ENCODE measurements at regions not wholly inside any gene's neighbourhood (a gene's known extent, or its start where the extent isn't known, plus 50 kb on each side); places are given as distances from the start of the nearest gene placed in this dataset.
A peak's percentile ranks its signal among the peaks of the same experiment; 100 is the strongest.

DNA sequence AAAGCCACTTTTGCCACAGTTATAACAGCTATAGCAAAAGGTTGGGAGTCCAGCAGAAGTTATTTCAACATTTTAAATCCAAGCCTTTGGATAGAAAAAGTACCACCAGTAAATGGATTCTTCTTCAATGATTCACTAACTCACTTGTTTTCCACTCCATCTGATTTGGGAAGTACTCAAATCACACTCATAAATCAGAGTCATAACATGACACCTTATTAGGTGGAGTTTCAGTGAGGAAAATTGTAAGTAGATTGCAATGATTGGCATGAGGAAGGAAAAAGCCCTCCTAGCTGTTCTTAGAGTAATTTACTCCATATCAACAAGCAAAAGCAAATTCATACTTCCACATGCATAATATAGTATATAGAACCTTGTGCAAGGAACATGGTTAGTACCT, 132.9 kb downstream of the NR4A2 start:
- Histone ChIP-seq H3K9me3 (ENCODE audit: control insufficient read depth, low read depth, low read length) (no peaks in the 10 kb centered on the region), H3K4me1 (ENCODE audit: control insufficient read depth, insufficient read depth, low read length) (no peaks in the 10 kb centered on the region), H3K4me3 (ENCODE audit: low read length) (no peak overlapping the region), H3K27me3 (ENCODE audit: control insufficient read depth, insufficient read depth, low read length) (no peaks in the 10 kb centered on the region), H3K27ac (ENCODE audit: low read length) (no peak overlapping the region), H3K36me3 (ENCODE audit: control insufficient read depth, insufficient read depth, low read length) (no peaks in the 10 kb centered on the region)
- peak in 1 of 2 donors; percentile 8 for DNase-seq

GRCh38 chr2:156196031-156196430, 136.5 kb downstream of the NR4A2 start:
- DNase-seq = no peak
- no peaks in the 10 kb centered on the region for H3K36me3 ChIP-seq (ENCODE audit: control insufficient read depth, insufficient read depth, low read length)
- no peak overlapping the region for H3K4me3 ChIP-seq (ENCODE audit: low read length)
- H3K27ac ChIP-seq (ENCODE audit: low read length) = no peak overlapping the region
- no CpG with 5 or more reads among the region's 1 CpG for WGBS (ENCODE audit: insufficient coverage, low lambda C conversion rate)
- H3K27me3 ChIP-seq (ENCODE audit: control insufficient read depth, insufficient read depth, low read length) = no peaks in the 10 kb centered on the region
- H3K4me1 ChIP-seq (ENCODE audit: control insufficient read depth, insufficient read depth, low read length) = no peaks in the 10 kb centered on the region
- H3K9me3 ChIP-seq (ENCODE audit: control insufficient read depth, low read depth, low read length) = no peaks in the 10 kb centered on the region

GRCh38 chr2:156192468-156192867, 140.1 kb downstream of the NR4A2 start:
- DNase-seq = no peak
- Histone ChIP-seq H3K9me3 (ENCODE audit: control insufficient read depth, low read depth, low read length) (no peaks in the 10 kb centered on the region), H3K36me3 (ENCODE audit: control insufficient read depth, insufficient read depth, low read length) (no peaks in the 10 kb centered on the region), H3K27ac (ENCODE audit: low read length) (no peak overlapping the region), H3K27me3 (ENCODE audit: control insufficient read depth, insufficient read depth, low read length) (no peaks in the 10 kb centered on the region), H3K4me3 (ENCODE audit: low read length) (no peak overlapping the region), H3K4me1 (ENCODE audit: control insufficient read depth, insufficient read depth, low read length) (no peaks in the 10 kb centered on the region)

DNA sequence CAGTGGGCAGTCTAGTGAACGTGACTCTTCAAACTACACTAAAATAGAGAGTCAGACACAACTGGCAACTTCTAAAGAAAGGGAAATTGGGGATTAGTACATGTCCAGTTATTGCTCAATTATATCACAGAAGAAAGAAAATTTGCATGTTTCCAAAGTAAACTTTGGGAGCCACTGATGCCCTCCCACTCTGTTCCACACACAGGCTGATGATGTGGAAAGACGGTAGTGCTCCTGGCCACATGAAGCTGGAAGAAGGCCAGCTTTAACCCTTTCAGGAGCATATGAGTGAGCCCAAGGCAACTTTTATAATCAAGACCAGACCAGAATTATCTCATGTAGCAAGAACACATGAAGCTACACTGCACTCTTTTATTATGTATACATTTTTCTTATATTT, 141.0 kb downstream of the NR4A2 start:
- H3K36me3 ChIP-seq (ENCODE audit: control insufficient read depth, insufficient read depth, low read length) = no peaks in the 10 kb centered on the region
- H3K27ac ChIP-seq (ENCODE audit: low read length) = no peak overlapping the region
- H3K27me3 ChIP-seq (ENCODE audit: control insufficient read depth, insufficient read depth, low read length) = no peaks in the 10 kb centered on the region
- no peaks in the 10 kb centered on the region for H3K4me1 ChIP-seq (ENCODE audit: control insufficient read depth, insufficient read depth, low read length)
- no peak for DNase-seq
- no peaks in the 10 kb centered on the region for H3K9me3 ChIP-seq (ENCODE audit: control insufficient read depth, low read depth, low read length)
- WGBS (ENCODE audit: insufficient coverage, low lambda C conversion rate) = no CpG with 5 or more reads among the region's 2 CpGs
- no peak overlapping the region for H3K4me3 ChIP-seq (ENCODE audit: low read length)

DNA sequence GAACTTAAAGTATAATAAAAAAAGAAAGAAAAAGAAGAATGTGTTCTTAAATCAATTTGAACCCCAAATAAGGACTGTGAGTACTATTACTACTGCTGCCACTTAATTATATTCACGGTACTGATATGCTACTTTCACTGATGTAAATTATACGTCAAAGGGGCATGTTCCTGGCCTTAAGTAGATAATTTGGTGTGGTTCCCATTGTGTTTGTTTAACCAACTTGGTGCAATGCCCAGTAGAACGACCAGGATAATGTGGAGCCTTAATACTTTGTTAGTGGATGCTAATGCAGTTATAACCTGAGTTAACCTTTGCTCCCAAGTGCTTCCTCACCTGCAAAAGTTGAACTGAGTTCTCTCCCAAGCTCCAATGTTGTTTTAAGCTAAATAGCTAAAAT, 142.0 kb downstream of the NR4A2 start:
- WGBS (ENCODE audit: insufficient coverage, low lambda C conversion rate) = 40% methylated on average over 1 of the region's 3 CpGs
- peak in 1 of 2 donors; percentile 39 for DNase-seq
- Histone ChIP-seq H3K27ac (ENCODE audit: low read length) (no peak overlapping the region), H3K36me3 (ENCODE audit: control insufficient read depth, insufficient read depth, low read length) (no peaks in the 10 kb centered on the region), H3K9me3 (ENCODE audit: control insufficient read depth, low read depth, low read length) (no peaks in the 10 kb centered on the region), H3K4me3 (ENCODE audit: low read length) (no peak overlapping the region), H3K4me1 (ENCODE audit: control insufficient read depth, insufficient read depth, low read length) (no peaks in the 10 kb centered on the region), H3K27me3 (ENCODE audit: control insufficient read depth, insufficient read depth, low read length) (no peaks in the 10 kb centered on the region)

GRCh38 chr2:156189584-156189983, 142.9 kb downstream of the NR4A2 start:
- Histone ChIP-seq H3K27ac (ENCODE audit: low read length) (peak overlapping the region; percentile 9), H3K27me3 (ENCODE audit: control insufficient read depth, insufficient read depth, low read length) (no peaks in the 10 kb centered on the region), H3K36me3 (ENCODE audit: control insufficient read depth, insufficient read depth, low read length) (no peaks in the 10 kb centered on the region), H3K4me1 (ENCODE audit: control insufficient read depth, insufficient read depth, low read length) (no peaks in the 10 kb centered on the region), H3K4me3 (ENCODE audit: low read length) (no peak overlapping the region), H3K9me3 (ENCODE audit: control insufficient read depth, low read depth, low read length) (no peaks in the 10 kb centered on the region)
- 0% methylated on average over 1 of the region's 3 CpGs for WGBS (ENCODE audit: insufficient coverage, low lambda C conversion rate)
- no peak for DNase-seq

DNA sequence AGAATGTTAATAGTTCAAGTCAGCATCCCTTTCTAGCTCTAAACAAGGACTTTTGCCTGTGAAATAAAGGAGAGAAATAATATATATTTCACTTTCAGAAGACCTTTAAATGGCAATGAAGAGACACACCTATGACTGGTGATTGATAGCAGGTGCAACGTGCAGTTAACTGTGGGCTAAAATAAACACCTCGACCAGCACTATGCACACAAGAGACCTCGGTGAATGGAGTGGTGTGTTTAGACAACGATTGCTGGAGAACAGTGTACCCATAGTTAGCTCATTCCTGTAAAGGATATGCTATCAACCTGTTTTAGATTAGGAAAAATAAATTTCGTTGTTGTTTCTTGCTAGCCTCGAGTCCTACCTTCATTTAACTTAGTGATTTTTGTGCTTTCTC, 143.4 kb downstream of the NR4A2 start:
- peak; percentile 7 to 61 for DNase-seq
- H3K36me3 ChIP-seq (ENCODE audit: control insufficient read depth, insufficient read depth, low read length) = no peaks in the 10 kb centered on the region
- H3K27ac ChIP-seq (ENCODE audit: low read length) = peak overlapping the region; percentile 9
- H3K4me1 ChIP-seq (ENCODE audit: control insufficient read depth, insufficient read depth, low read length) = no peaks in the 10 kb centered on the region
- H3K9me3 ChIP-seq (ENCODE audit: control insufficient read depth, low read depth, low read length) = no peaks in the 10 kb centered on the region
- WGBS (ENCODE audit: insufficient coverage, low lambda C conversion rate) = 20% methylated on average over 1 of the region's 6 CpGs
- H3K4me3 ChIP-seq (ENCODE audit: low read length) = no peak overlapping the region
- no peaks in the 10 kb centered on the region for H3K27me3 ChIP-seq (ENCODE audit: control insufficient read depth, insufficient read depth, low read length)

- WGBS (ENCODE audit: insufficient coverage, low lambda C conversion rate) = 0% methylated on average over 1 of the region's 2 CpGs
- H3K4me1 ChIP-seq (ENCODE audit: control insufficient read depth, insufficient read depth, low read length) = peaks cover 5% of the 10 kb centered on the region
- H3K36me3 ChIP-seq (ENCODE audit: control insufficient read depth, insufficient read depth, low read length) = no peaks in the 10 kb centered on the region
- H3K27ac ChIP-seq (ENCODE audit: low read length) = peak overlapping the region; percentile 70
- H3K4me3 ChIP-seq (ENCODE audit: low read length) = no peak overlapping the region
- H3K9me3 ChIP-seq (ENCODE audit: control insufficient read depth, low read depth, low read length) = no peaks in the 10 kb centered on the region
- no peaks in the 10 kb centered on the region for H3K27me3 ChIP-seq (ENCODE audit: control insufficient read depth, insufficient read depth, low read length)
- DNase-seq = peak; percentile 79 to 96
These were observed 150.4 kb downstream of the NR4A2 start for GRCh38 chr2:156182132-156182531.

DNA sequence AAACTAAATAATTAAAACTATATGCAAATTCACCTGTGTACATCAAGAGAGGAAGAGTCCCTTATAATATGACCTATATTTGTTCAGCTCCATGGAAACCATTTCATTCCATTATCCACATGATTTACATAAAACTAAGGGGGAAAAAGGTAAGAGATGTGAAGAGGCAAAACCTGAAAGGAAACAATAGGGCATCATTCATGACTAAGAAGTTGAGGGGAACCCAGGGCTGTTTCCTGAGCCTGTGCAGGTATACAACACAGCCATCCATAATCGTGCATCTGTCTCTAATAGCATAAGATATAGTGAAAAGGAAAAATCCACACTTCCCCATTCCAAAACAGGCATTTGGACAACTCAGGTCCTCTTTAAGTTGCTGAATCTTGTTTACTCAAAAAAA, 151.3 kb downstream of the NR4A2 start:
- Histone ChIP-seq H3K4me3 (ENCODE audit: low read length) (no peak overlapping the region), H3K36me3 (ENCODE audit: control insufficient read depth, insufficient read depth, low read length) (no peaks in the 10 kb centered on the region), H3K4me1 (ENCODE audit: control insufficient read depth, insufficient read depth, low read length) (peaks cover 5% of the 10 kb centered on the region), H3K27ac (ENCODE audit: low read length) (no peak overlapping the region), H3K27me3 (ENCODE audit: control insufficient read depth, insufficient read depth, low read length) (no peaks in the 10 kb centered on the region), H3K9me3 (ENCODE audit: control insufficient read depth, low read depth, low read length) (no peaks in the 10 kb centered on the region)
- no peak for DNase-seq
- WGBS (ENCODE audit: insufficient coverage, low lambda C conversion rate) = no CpG with 5 or more reads among the region's 1 CpG

DNA sequence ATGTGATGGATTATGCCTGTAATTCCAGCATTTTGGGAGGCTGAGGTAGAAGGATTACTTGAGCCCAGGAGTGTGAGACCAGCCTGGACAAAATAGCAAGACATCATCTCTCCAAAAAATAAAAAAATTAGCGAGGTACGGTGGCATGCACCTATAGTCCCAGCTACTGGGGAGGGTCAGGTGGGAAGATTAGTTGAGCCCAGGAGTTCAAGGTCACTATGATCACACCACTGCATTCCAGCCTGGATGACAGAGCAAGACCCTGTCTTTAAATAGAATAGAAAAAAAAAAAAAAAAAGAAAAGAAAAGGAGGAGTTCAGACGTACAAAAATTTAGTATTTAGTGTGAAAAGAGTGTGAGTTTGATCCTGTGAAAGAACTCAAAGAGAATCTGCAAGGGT, 154.9 kb downstream of the NR4A2 start:
- no peak for DNase-seq
- Histone ChIP-seq H3K27ac (ENCODE audit: low read length) (no peak overlapping the region), H3K27me3 (ENCODE audit: control insufficient read depth, insufficient read depth, low read length) (no peaks in the 10 kb centered on the region), H3K9me3 (ENCODE audit: control insufficient read depth, low read depth, low read length) (no peaks in the 10 kb centered on the region), H3K36me3 (ENCODE audit: control insufficient read depth, insufficient read depth, low read length) (no peaks in the 10 kb centered on the region), H3K4me3 (ENCODE audit: low read length) (no peak overlapping the region), H3K4me1 (ENCODE audit: control insufficient read depth, insufficient read depth, low read length) (peaks cover 5% of the 10 kb centered on the region)
- WGBS (ENCODE audit: insufficient coverage, low lambda C conversion rate) = 100% methylated on average over 2 of the region's 3 CpGs

- Histone ChIP-seq H3K36me3 (ENCODE audit: control insufficient read depth, insufficient read depth, low read length) (no peaks in the 10 kb centered on the region), H3K27ac (ENCODE audit: low read length) (no peak overlapping the region), H3K4me3 (ENCODE audit: low read length) (no peak overlapping the region), H3K9me3 (ENCODE audit: control insufficient read depth, low read depth, low read length) (no peaks in the 10 kb centered on the region), H3K4me1 (ENCODE audit: control insufficient read depth, insufficient read depth, low read length) (no peaks in the 10 kb centered on the region), H3K27me3 (ENCODE audit: control insufficient read depth, insufficient read depth, low read length) (no peaks in the 10 kb centered on the region)
- DNase-seq = no peak
- no CpG with 5 or more reads among the region's 2 CpGs for WGBS (ENCODE audit: insufficient coverage, low lambda C conversion rate)
These were observed 156.6 kb downstream of the NR4A2 start for GRCh38 chr2:156175946-156176345.
